Coronary artery (tissue), 2 donors: ENCODE measurements at regions not wholly inside any gene's neighbourhood (a gene's known extent, or its start where the extent isn't known, plus 50 kb on each side); places are given as distances from the start of the nearest gene placed in this dataset.

Experiments used
- DNase-seq: peaks from one replicate; pipeline ENCODE4 v3.0.0-alpha.2; 2017; ENCODE audit warnings: low spot score
- H3K27ac ChIP-seq, 2 donors: fragments of 200-600 bp; sonication (generic); one replicate each; pipeline ENCODE4 v1.5.1; 2016 to 2019
- H3K4me3 ChIP-seq: fragments of 200-600 bp; sonication (generic); 2 replicates; pipeline ENCODE4 v1.5.1; 2016; ENCODE audit warnings: mild to moderate bottlenecking, moderate library complexity
- TF ChIP-seq, protein P1 (sequence below): fragments of 200-600 bp; sonication (generic); IDR thresholded peaks from one replicate; pipeline ENCODE4 v1.5.1; 2019; ENCODE audit warnings: antibody characterized with exemption

DNA sequence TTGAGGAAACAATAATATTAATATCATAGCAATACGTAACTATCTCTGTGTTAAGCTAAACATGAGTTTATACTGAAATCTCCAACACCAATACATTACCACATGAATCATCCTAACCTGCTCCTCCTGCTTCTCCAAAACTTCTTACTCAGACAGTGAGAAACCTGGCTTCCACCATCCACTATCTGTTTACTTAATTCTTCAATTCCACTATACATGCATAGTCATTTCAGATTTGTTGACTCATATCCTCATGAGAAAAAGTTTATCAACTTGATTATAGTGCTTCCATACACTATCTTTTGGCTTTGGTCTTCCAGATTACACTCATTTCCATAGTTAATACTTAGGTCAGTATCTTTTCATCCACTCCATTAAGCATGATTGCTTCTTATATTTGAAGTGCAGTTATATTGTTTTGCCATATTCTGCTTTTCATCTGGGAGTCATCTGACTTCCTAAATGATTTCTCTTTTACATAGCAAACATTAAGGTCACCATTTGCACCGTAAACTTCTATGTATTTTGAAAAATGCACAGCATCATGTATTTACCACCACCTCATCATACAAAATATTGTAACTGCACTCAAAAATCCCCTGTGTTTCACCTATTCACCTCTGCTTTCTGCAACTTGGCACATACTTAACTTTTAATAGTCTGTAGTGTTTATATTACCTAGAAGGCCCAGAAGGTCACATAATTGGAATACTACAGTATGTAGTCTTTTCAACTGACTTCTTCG is 970.6 kb downstream of the DIPK2A start:
- TF ChIP-seq, protein P1, sequence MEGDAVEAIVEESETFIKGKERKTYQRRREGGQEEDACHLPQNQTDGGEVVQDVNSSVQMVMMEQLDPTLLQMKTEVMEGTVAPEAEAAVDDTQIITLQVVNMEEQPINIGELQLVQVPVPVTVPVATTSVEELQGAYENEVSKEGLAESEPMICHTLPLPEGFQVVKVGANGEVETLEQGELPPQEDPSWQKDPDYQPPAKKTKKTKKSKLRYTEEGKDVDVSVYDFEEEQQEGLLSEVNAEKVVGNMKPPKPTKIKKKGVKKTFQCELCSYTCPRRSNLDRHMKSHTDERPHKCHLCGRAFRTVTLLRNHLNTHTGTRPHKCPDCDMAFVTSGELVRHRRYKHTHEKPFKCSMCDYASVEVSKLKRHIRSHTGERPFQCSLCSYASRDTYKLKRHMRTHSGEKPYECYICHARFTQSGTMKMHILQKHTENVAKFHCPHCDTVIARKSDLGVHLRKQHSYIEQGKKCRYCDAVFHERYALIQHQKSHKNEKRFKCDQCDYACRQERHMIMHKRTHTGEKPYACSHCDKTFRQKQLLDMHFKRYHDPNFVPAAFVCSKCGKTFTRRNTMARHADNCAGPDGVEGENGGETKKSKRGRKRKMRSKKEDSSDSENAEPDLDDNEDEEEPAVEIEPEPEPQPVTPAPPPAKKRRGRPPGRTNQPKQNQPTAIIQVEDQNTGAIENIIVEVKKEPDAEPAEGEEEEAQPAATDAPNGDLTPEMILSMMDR = no peak
- H3K4me3 ChIP-seq = no peak overlapping the region
- H3K27ac ChIP-seq = no peak overlapping the region
- no peak for DNase-seq

GRCh38 chr3:144942838-144943197 is 971.2 kb downstream of the DIPK2A start:
- H3K4me3 ChIP-seq = no peak overlapping the region
- H3K27ac ChIP-seq = no peak overlapping the region
- no peak for DNase-seq
- TF ChIP-seq, protein P1 = no peak

DNA sequence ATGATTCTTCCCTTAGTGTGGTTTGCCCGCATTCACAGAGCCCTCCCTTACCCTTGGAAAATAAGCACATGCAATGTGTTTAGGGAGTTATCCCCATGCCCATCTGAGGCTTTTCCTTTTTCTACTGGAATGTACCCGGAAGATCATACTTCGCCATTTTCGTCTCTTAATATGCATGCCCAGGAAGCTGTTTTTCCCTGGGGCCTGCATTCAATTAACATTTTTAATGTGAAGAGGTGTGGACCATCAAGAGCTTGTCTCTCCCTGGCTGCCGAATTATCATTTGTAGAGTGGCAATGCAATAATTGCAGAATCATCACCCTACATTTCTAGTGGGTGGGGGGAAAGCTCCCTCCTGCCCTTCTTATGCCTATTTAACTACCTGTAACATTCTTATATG is 976.3 kb downstream of the DIPK2A start:
- no peak overlapping the region for H3K27ac ChIP-seq
- no peak overlapping the region for H3K4me3 ChIP-seq
- DNase-seq = no peak
- TF ChIP-seq, protein P1 = no peak

DNA sequence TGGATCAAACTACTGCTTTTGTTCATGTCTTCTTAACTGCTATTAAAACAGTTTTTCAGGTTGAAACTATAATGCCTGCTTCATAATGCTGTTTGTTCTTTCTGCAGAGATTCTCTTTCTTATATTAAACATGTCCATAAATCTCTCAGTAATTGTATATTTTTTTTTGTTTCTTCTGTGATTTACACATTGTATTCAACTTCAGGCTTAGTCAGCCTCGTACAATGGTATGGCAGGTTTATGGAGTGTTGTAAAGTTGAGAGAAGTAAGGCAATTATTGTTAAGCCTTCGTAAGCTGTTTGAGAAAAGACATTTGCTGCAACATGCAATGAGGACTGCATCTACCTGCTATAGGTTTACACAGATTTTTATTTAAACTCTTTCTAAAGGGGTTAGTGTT is 977.1 kb downstream of the DIPK2A start:
- no peak for DNase-seq
- Histone ChIP-seq H3K27ac (no peak overlapping the region), H3K4me3 (no peak overlapping the region)
- TF ChIP-seq, protein P1 = no peak

- Histone ChIP-seq H3K4me3 (no peak overlapping the region), H3K27ac (no peak overlapping the region)
- no peak for DNase-seq
- TF ChIP-seq, protein P1 = no peak
Measured at GRCh38 chr3:144953959-144954358, 982.3 kb downstream of the DIPK2A start.

GRCh38 chr3:144957398-144958101 is 985.9 kb downstream of the DIPK2A start:
- TF ChIP-seq, protein P1 = no peak
- DNase-seq = no peak
- no peak overlapping the region for H3K27ac ChIP-seq
- H3K4me3 ChIP-seq = no peak overlapping the region

- no peak for DNase-seq
- H3K27ac ChIP-seq = no peak overlapping the region
- TF ChIP-seq, protein P1 = no peak
- no peak overlapping the region for H3K4me3 ChIP-seq
Measured at GRCh38 chr3:144963810-144964209, 992.2 kb downstream of the DIPK2A start.
